GM12874 (cell line): ENCODE measurements at regions not wholly inside any gene's neighbourhood (a gene's known extent, or its start where the extent isn't known, plus 50 kb on each side); places are given as distances from the start of the nearest gene placed in this dataset.
A peak's percentile ranks its signal among the peaks of the same experiment; 100 is the strongest.

Experiments used
- CTCF ChIP-seq: IDR thresholded peaks from 2 replicates; pipeline ENCODE4 v1.5.1; 2011; ENCODE audit warnings: low read depth, mild to moderate bottlenecking, control low read depth, low read length, moderate library complexity; ENCODE audit not compliant: insufficient read depth

GRCh38 chr7:130867581-130868136, 133.7 kb upstream of the KLF14 start:
- no peak for TF ChIP-seq CTCF

GRCh38 chr7:130868139-130868538, 134.1 kb upstream of the KLF14 start:
- no peak for TF ChIP-seq CTCF

GRCh38 chr7:130869918-130870317, 135.9 kb upstream of the KLF14 start:
- TF ChIP-seq CTCF = no peak

- no peak for TF ChIP-seq CTCF
Observed at GRCh38 chr7:130872341-130872740, 138.3 kb upstream of the KLF14 start.

GRCh38 chr7:130872756-130873448, 138.9 kb upstream of the KLF14 start:
- TF ChIP-seq CTCF = no peak

- no peak for TF ChIP-seq CTCF
Observed at GRCh38 chr7:130874071-130874915, 140.3 kb upstream of the KLF14 start.

- peak; percentile 91 for TF ChIP-seq CTCF
Observed at GRCh38 chr7:130875265-130875741, 141.3 kb upstream of the KLF14 start.
